ENCODE measurements at regions not wholly inside any gene's neighbourhood (a gene's known extent, or its start where the extent isn't known, plus 50 kb on each side); places are given as distances from the start of the nearest gene placed in this dataset.

DNA sequence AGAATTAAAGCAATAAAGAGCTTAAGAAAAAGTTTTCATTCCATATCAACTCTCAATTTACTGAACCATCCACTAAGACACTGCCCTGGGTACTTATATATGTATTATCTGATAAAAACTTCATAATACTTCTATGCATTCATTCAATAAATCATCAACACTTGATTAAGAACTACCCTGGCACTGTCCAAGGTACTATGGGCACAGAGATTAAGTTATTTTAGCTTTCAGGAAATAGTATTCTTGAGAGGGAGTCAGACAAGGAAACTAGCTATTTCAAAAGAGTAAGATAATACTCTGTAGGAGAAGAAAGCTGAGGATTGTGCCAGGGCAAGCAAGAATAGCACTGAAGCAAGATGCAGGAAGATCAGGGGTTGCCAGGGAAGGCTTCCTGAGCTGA is 640.8 kb downstream of the FAM181B start:
- H3K27me3 ChIP-seq, result no peaks in the 10 kb centered on the region
- no peaks in the 10 kb centered on the region for H3K36me3 ChIP-seq (replicated peaks; ENCODE audit: insufficient read depth, low read depth)
- no peak for TF ChIP-seq EZH2 (IDR thresholded peaks at IDR 0.05; ENCODE audit: borderline replicate concordance)
- TF ChIP-seq, protein P1, sequence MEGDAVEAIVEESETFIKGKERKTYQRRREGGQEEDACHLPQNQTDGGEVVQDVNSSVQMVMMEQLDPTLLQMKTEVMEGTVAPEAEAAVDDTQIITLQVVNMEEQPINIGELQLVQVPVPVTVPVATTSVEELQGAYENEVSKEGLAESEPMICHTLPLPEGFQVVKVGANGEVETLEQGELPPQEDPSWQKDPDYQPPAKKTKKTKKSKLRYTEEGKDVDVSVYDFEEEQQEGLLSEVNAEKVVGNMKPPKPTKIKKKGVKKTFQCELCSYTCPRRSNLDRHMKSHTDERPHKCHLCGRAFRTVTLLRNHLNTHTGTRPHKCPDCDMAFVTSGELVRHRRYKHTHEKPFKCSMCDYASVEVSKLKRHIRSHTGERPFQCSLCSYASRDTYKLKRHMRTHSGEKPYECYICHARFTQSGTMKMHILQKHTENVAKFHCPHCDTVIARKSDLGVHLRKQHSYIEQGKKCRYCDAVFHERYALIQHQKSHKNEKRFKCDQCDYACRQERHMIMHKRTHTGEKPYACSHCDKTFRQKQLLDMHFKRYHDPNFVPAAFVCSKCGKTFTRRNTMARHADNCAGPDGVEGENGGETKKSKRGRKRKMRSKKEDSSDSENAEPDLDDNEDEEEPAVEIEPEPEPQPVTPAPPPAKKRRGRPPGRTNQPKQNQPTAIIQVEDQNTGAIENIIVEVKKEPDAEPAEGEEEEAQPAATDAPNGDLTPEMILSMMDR (IDR thresholded peaks at IDR 0.05; ENCODE audit: poor library complexity), result no peak
- TF ChIP-seq EZH2phosphoT487 (IDR thresholded peaks at IDR 0.05; ENCODE audit: low read depth, severe bottlenecking, unreplicated experiment), result no peak
- no peak overlapping the region for H3K4me2 ChIP-seq
- no peaks in the 10 kb centered on the region for H3K9me2 ChIP-seq (replicated peaks; ENCODE audit: insufficient read depth)
- H2AFZ ChIP-seq, result no peak overlapping the region
- H3K79me2 ChIP-seq, result no peaks in the 10 kb centered on the region
- no peak overlapping the region for H3K27ac ChIP-seq
- no peaks in the 10 kb centered on the region for H3K9me3 ChIP-seq (ENCODE audit: low read depth)
- no peak overlapping the region for H3K4me3 ChIP-seq
- H3K4me1 ChIP-seq (ENCODE audit: insufficient read depth), result no peaks in the 10 kb centered on the region
- DNase-seq (ENCODE audit: low spot score), result no peak
- no peaks in the 10 kb centered on the region for H4K20me1 ChIP-seq (ENCODE audit: insufficient read depth, poor library complexity, severe bottlenecking)

DNA sequence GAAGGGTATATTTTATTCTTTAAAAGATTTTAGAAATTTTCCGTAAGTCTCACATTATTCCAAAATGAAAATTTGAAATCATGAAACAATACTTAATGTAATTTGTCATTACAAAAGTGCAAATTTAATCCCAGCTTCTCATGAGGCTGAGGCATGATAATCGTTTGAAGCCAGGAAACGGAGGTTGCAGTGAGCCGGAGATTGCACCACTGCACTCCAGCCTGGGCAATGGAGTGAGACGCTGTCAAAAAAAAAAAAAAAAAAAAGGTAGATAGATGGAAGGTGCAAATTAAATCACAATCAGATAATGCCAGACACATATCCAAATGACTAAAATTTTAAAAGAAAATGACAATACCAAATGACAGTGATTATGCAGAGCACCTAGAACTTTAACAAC is 644.2 kb downstream of the FAM181B start:
- WGBS (ENCODE audit: low lambda C conversion rate, missing lambda C conversion rate), result 85% methylated on average over 5 of the region's 5 CpGs

DNA sequence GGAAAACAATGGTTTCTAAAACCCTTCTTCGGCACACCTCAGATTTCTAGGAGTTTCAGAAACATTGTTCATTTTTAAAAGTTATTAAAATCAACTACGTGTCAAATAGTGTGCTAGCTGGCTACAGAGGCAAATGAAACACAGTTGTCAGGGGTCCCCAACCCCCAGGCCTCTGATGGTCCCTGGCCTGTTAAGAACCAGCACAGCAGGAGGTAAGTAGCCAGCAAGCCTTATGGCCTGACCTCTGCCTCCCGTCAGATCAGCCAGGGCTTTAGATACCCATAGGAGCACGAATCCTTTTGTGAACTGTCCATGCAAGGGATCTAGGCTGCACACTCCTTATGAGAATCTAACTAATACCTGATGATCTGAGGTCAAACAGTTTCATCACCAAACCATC is 648.2 kb downstream of the FAM181B start:
- Histone ChIP-seq H3K27me3 (no peaks in the 10 kb centered on the region), H2AFZ (no peak overlapping the region)
- no peak for DNase-seq (ENCODE audit: low spot score)

More for the DNA sequence above, 644.2 kb downstream of the FAM181B start:
- no peaks in the 10 kb centered on the region for H3K36me3 ChIP-seq (replicated peaks; ENCODE audit: insufficient read depth, low read depth)
- H3K27ac ChIP-seq, result no peak overlapping the region
- H3K4me1 ChIP-seq (ENCODE audit: insufficient read depth), result no peaks in the 10 kb centered on the region
- DNase-seq (ENCODE audit: low spot score), result no peak
- TF ChIP-seq EZH2phosphoT487 (IDR thresholded peaks at IDR 0.05; ENCODE audit: low read depth, severe bottlenecking, unreplicated experiment) (no peak), EZH2 (IDR thresholded peaks at IDR 0.05; ENCODE audit: borderline replicate concordance) (no peak)
- TF ChIP-seq, protein P1 (IDR thresholded peaks at IDR 0.05; ENCODE audit: poor library complexity), result no peak
- no peak overlapping the region for H2AFZ ChIP-seq
- H4K20me1 ChIP-seq (ENCODE audit: insufficient read depth, poor library complexity, severe bottlenecking), result no peaks in the 10 kb centered on the region
- H3K9me2 ChIP-seq (replicated peaks; ENCODE audit: insufficient read depth), result no peaks in the 10 kb centered on the region
- no peaks in the 10 kb centered on the region for H3K79me2 ChIP-seq
- H3K9me3 ChIP-seq (ENCODE audit: low read depth), result no peaks in the 10 kb centered on the region
- no peak overlapping the region for H3K4me2 ChIP-seq
- no peak overlapping the region for H3K4me3 ChIP-seq
- no peaks in the 10 kb centered on the region for H3K27me3 ChIP-seq

More for the DNA sequence above, 648.2 kb downstream of the FAM181B start:
- H3K27ac ChIP-seq, result no peak overlapping the region
- H3K4me3 ChIP-seq, result no peak overlapping the region
- H4K20me1 ChIP-seq (ENCODE audit: insufficient read depth, poor library complexity, severe bottlenecking), result no peaks in the 10 kb centered on the region
- H3K79me2 ChIP-seq, result no peaks in the 10 kb centered on the region
- no peaks in the 10 kb centered on the region for H3K9me2 ChIP-seq (replicated peaks; ENCODE audit: insufficient read depth)
- no peaks in the 10 kb centered on the region for H3K36me3 ChIP-seq (replicated peaks; ENCODE audit: insufficient read depth, low read depth)
- TF ChIP-seq EZH2 (IDR thresholded peaks at IDR 0.05; ENCODE audit: borderline replicate concordance), result no peak
- no peak for TF ChIP-seq EZH2phosphoT487 (IDR thresholded peaks at IDR 0.05; ENCODE audit: low read depth, severe bottlenecking, unreplicated experiment)
- TF ChIP-seq, protein P1 (IDR thresholded peaks at IDR 0.05; ENCODE audit: poor library complexity), result no peak
- H3K4me1 ChIP-seq (ENCODE audit: insufficient read depth), result no peaks in the 10 kb centered on the region
- 77% methylated on average over 4 of the region's 4 CpGs for WGBS (ENCODE audit: low lambda C conversion rate, missing lambda C conversion rate)
- H3K9me3 ChIP-seq (ENCODE audit: low read depth), result no peaks in the 10 kb centered on the region
- H3K4me2 ChIP-seq, result no peak overlapping the region
